Vagina (tissue), 2 donors: ENCODE measurements at regions not wholly inside any gene's neighbourhood (a gene's known extent, or its start where the extent isn't known, plus 50 kb on each side); places are given as distances from the start of the nearest gene placed in this dataset.
"Not testable (repeated sequence)": the region's sequence is repeated elsewhere in the genome, so short reads cannot be mapped to it uniquely, and the experiment has no call there.

Experiments used
- DNase-seq, 2 donors: peaks; one replicate each; pipeline ENCODE4 v3.0.0-alpha.2; 2017; ENCODE audit errors: extremely low spot score in 2 of 2
- H3K27ac ChIP-seq: fragments of 200-600 bp; sonication (generic); one replicate; pipeline ENCODE4 v1.5.1; 2019
- H3K27me3 ChIP-seq: fragments of 200-600 bp; sonication (generic); one replicate; pipeline ENCODE4 v1.5.1; 2019
- H3K36me3 ChIP-seq, 2 donors: fragments of 200-600 bp; sonication (generic); one replicate each; pipeline ENCODE4 v1.5.1; 2017 to 2019
- H3K4me1 ChIP-seq: fragments of 200-600 bp; sonication (generic); one replicate; pipeline ENCODE4 v1.5.1; 2019
- H3K4me3 ChIP-seq, 2 donors: fragments of 200-600 bp; sonication (generic); 1 replicate in 1 of 2; 2 replicates in 1 of 2; pipeline ENCODE4 v1.5.1; 2016 to 2019
- H3K9me3 ChIP-seq: fragments of 200-600 bp; sonication (generic); one replicate; pipeline ENCODE4 v1.5.1; 2019
- CTCF ChIP-seq, 3 experiments: fragments of 450-650 bp in 2 of 3; fragments of 200-600 bp in 1 of 3; sonication (generic) in 1 of 3; IDR thresholded peaks; one replicate each; pipeline ENCODE4 v1.5.1; 2017 to 2019; ENCODE audit warnings: antibody characterized with exemption in 3 of 3, mild to moderate bottlenecking in 2 of 3, moderate library complexity in 2 of 3
- POLR2A ChIP-seq, 2 donors: fragments of 450-650 bp; IDR thresholded peaks; one replicate each; pipeline ENCODE4 v1.6.1; 2017; ENCODE audit warnings: antibody characterized with exemption in 2 of 2, mild to moderate bottlenecking in 2 of 2, moderate library complexity in 2 of 2
- POLR2AphosphoS5 ChIP-seq, 2 donors: sonication (generic); formaldehyde crosslinking; IDR thresholded peaks; one replicate each; pipeline ENCODE4 v1.9.0; 2017; ENCODE audit warnings: antibody characterized with exemption in 2 of 2, mild to moderate bottlenecking in 2 of 2, low read depth in 1 of 2; ENCODE audit not compliant: insufficient read depth in 1 of 2
- intact Hi-C: fragments of 100-400 bp; cut with DNase I; formaldehyde crosslinking; loops from one replicate; pipeline ENCODE4 v1.15.1; 2023

DNA sequence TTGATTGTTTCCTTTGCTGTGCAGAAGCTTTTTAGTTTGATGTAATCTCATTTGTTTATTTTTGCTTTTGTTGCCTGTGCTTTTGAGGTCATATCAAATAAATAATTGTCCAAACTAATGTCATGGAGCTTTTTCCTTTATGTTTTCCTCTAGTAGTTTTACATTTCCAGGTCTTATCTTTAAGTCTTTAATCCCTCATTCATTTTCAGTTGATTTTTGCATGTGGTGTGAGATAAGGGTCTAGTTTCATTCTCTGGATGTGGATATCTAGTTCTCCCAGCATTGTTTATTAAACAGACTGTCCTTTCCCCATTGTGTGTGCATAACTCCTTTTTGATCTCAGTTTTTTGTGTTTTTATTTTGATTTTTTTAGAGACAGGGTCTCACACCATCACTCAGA is 179.1 kb upstream of the STK26 start:
- no peaks in the 10 kb centered on the region for H3K36me3 ChIP-seq
- H3K27ac ChIP-seq = no peak overlapping the region
- no peaks in the 10 kb centered on the region for H3K27me3 ChIP-seq
- TF ChIP-seq CTCF (IDR thresholded peaks at IDR 0.05) = no peak
- no peak for TF ChIP-seq POLR2AphosphoS5 (IDR thresholded peaks at IDR 0.05; ENCODE audit: insufficient read depth in 1 of 2, low read depth in 1 of 2)
- no peak for TF ChIP-seq POLR2A (IDR thresholded peaks at IDR 0.05)
- H3K4me1 ChIP-seq = no peaks in the 10 kb centered on the region
- H3K9me3 ChIP-seq = no peaks in the 10 kb centered on the region
- no peak overlapping the region for H3K4me3 ChIP-seq
- DNase-seq = no peak
- intact Hi-C loops = no loop called here

DNA sequence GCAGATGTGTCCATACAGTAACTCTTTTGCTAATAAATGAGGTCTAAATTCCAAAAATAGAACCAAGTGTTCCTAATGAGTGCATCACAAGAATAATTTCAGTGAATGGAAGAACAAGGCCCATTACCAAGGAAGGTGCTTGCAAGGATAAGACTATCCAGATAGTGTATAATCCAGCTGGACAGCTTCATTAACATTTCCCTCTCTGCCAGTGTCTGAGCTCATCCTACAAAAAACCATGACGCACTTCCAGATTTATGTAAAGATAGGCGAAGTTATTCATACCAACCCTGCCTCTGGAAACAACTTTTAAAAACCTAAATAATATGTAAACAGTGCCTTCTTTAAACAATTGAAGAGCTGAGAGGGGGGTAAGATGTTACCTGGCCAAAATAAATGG is 177.9 kb upstream of the STK26 start:
- H3K4me1 ChIP-seq = no peaks in the 10 kb centered on the region
- H3K4me3 ChIP-seq = no peak overlapping the region
- no peak for TF ChIP-seq CTCF (IDR thresholded peaks at IDR 0.05)
- TF ChIP-seq POLR2AphosphoS5 (IDR thresholded peaks at IDR 0.05; ENCODE audit: insufficient read depth in 1 of 2, low read depth in 1 of 2) = no peak
- no peak for TF ChIP-seq POLR2A (IDR thresholded peaks at IDR 0.05)
- no peak overlapping the region for H3K27ac ChIP-seq
- no peak for DNase-seq
- H3K9me3 ChIP-seq = no peaks in the 10 kb centered on the region
- H3K36me3 ChIP-seq = no peaks in the 10 kb centered on the region
- intact Hi-C loops = no loop called here
- no peaks in the 10 kb centered on the region for H3K27me3 ChIP-seq

- no peaks in the 10 kb centered on the region for H3K36me3 ChIP-seq
- H3K27ac ChIP-seq = no peak overlapping the region
- no peaks in the 10 kb centered on the region for H3K27me3 ChIP-seq
- no peaks in the 10 kb centered on the region for H3K9me3 ChIP-seq
- intact Hi-C loops = no loop called here
- TF ChIP-seq CTCF (IDR thresholded peaks at IDR 0.05) (no peak), POLR2AphosphoS5 (IDR thresholded peaks at IDR 0.05; ENCODE audit: insufficient read depth in 1 of 2, low read depth in 1 of 2) (no peak), POLR2A (IDR thresholded peaks at IDR 0.05) (no peak)
- no peak for DNase-seq
- H3K4me3 ChIP-seq = no peak overlapping the region
- no peaks in the 10 kb centered on the region for H3K4me1 ChIP-seq
These were observed 177.3 kb upstream of the STK26 start for GRCh38 chrX:131845771-131846170.

DNA sequence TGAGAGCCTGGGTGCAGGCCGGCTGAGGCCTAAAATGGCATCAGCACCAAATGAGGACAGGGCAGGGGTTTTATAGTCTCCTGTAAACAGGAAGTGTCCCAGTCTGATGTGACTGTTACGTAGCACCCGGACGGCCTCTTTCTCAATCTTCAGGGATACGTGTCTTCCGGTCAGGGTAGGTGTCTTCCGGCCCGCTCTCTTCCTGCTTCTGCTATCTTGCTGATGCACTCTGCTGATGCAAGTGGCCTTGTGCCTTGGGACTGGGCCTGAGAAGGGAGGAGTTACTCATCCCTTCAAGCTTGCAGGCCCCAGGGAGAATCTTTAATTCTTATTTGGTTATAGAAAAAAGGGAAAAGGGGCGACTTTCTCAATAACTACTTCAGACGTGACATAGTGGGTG is 172.1 kb upstream of the STK26 start:
- H3K4me3 ChIP-seq, H3K27me3 ChIP-seq, DNase-seq, intact Hi-C loops, H3K36me3 ChIP-seq, H3K27ac ChIP-seq, H3K4me1 ChIP-seq, H3K9me3 ChIP-seq: not testable (repeated sequence)

- no peak for TF ChIP-seq POLR2A (IDR thresholded peaks at IDR 0.05)
- TF ChIP-seq CTCF (IDR thresholded peaks at IDR 0.05) = no peak
- no peak for TF ChIP-seq POLR2AphosphoS5 (IDR thresholded peaks at IDR 0.05; ENCODE audit: insufficient read depth in 1 of 2, low read depth in 1 of 2)
These were observed 169.7 kb upstream of the STK26 start for GRCh38 chrX:131853440-131853839.

DNA sequence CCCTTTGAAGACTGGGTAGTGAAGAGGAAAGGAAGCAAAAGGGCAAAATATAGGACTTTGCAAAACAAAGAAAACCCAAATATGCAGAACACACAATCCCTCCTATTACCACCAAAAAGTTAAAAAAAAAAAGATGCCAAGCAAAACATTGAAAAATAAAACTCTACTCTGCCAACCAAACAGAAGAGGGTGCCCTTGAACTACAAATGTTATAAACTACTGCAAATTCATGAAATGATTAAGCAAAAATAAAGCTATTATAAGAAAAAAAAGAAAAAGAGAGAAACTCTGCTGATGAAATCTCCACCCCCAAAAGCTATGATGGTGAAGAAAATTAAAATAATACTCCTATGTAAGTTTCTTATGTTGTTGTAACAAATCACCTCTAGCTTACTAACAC is 168.5 kb upstream of the STK26 start:
- TF ChIP-seq POLR2A (IDR thresholded peaks at IDR 0.05) (no peak), CTCF (IDR thresholded peaks at IDR 0.05) (no peak), POLR2AphosphoS5 (IDR thresholded peaks at IDR 0.05; ENCODE audit: insufficient read depth in 1 of 2, low read depth in 1 of 2) (no peak)
- Histone ChIP-seq H3K4me1 (no peaks in the 10 kb centered on the region), H3K9me3 (no peaks in the 10 kb centered on the region), H3K27ac (no peak overlapping the region), H3K27me3 (no peaks in the 10 kb centered on the region), H3K4me3 (no peak overlapping the region), H3K36me3 (no peaks in the 10 kb centered on the region)
- DNase-seq = no peak
- intact Hi-C loops = no loop called here

More at GRCh38 chrX:131853440-131853839, 169.7 kb upstream of the STK26 start:
- no peak for DNase-seq
- no peaks in the 10 kb centered on the region for H3K27me3 ChIP-seq
- H3K4me3 ChIP-seq = no peak overlapping the region
- no peaks in the 10 kb centered on the region for H3K4me1 ChIP-seq
- no peaks in the 10 kb centered on the region for H3K9me3 ChIP-seq
- intact Hi-C loops = no loop called here
- H3K36me3 ChIP-seq = no peaks in the 10 kb centered on the region
- H3K27ac ChIP-seq = no peak overlapping the region
